Mesothelial cell of epicardium (in vitro differentiated cells): ENCODE measurements at regions not wholly inside any gene's neighbourhood (a gene's known extent, or its start where the extent isn't known, plus 50 kb on each side); places are given as distances from the start of the nearest gene placed in this dataset.

ENCODE experiments used
- DNase-seq, 2 experiments: peaks; one replicate each; pipeline ENCODE4 v3.0.0; 2021; ENCODE audit warnings: low spot score in 2 of 2; ENCODE audit not compliant: unreplicated experiment in 2 of 2
- H3K27ac Mint-ChIP-seq: 2 replicates; pipeline ENCODE4 v1.8.0; 2021; ENCODE audit warnings: mixed read lengths
- H3K27me3 Mint-ChIP-seq: 2 replicates; pipeline ENCODE4 v1.8.0; 2021; ENCODE audit warnings: low read depth, mixed read lengths
- H3K36me3 Mint-ChIP-seq: 2 replicates; pipeline ENCODE4 v1.8.0; 2021; ENCODE audit warnings: mixed read lengths
- H3K4me1 Mint-ChIP-seq: 2 replicates; pipeline ENCODE4 v1.8.0; 2021; ENCODE audit warnings: mixed read lengths
- H3K4me3 Mint-ChIP-seq: 2 replicates; pipeline ENCODE4 v1.8.0; 2021; ENCODE audit warnings: mild to moderate bottlenecking, moderate library complexity, mixed read lengths
- H3K9me3 Mint-ChIP-seq: 2 replicates; pipeline ENCODE4 v1.8.0; 2021; ENCODE audit warnings: mixed read lengths
- CTCF ChIP-seq: fragments of 200-600 bp; sonication (generic); IDR thresholded peaks from one replicate; pipeline ENCODE4 v1.5.0; 2021; ENCODE audit warnings: antibody characterized with exemption; ENCODE audit not compliant: unreplicated experiment

GRCh38 chr14:34094384-34094783 is 143.5 kb upstream of the EGLN3 start:
- H3K4me3 Mint-ChIP-seq, result no peak overlapping the region
- no peaks in the 10 kb centered on the region for H3K27me3 Mint-ChIP-seq
- no peaks in the 10 kb centered on the region for H3K36me3 Mint-ChIP-seq
- H3K27ac Mint-ChIP-seq, result no peak overlapping the region
- no peaks in the 10 kb centered on the region for H3K9me3 Mint-ChIP-seq
- DNase-seq, result no peak
- peaks cover 18% of the 10 kb centered on the region for H3K4me1 Mint-ChIP-seq
- TF ChIP-seq CTCF, result no peak

GRCh38 chr14:34093883-34094282 is 143.0 kb upstream of the EGLN3 start:
- Mint-ChIP-seq H3K9me3 (peaks cover 2% of the 10 kb centered on the region), H3K27ac (no peak overlapping the region), H3K36me3 (no peaks in the 10 kb centered on the region), H3K27me3 (no peaks in the 10 kb centered on the region), H3K4me1 (peaks cover 16% of the 10 kb centered on the region), H3K4me3 (no peak overlapping the region)
- DNase-seq, result no peak
- TF ChIP-seq CTCF, result no peak

GRCh38 chr14:34090451-34090850 is 139.6 kb upstream of the EGLN3 start:
- H3K9me3 Mint-ChIP-seq, result peaks cover 13% of the 10 kb centered on the region
- H3K4me3 Mint-ChIP-seq, result no peak overlapping the region
- peaks cover under 1% of the 10 kb centered on the region for H3K4me1 Mint-ChIP-seq
- no peak for DNase-seq
- H3K36me3 Mint-ChIP-seq, result peaks cover 3% of the 10 kb centered on the region
- no peak for TF ChIP-seq CTCF
- H3K27me3 Mint-ChIP-seq, result no peaks in the 10 kb centered on the region
- H3K27ac Mint-ChIP-seq, result no peak overlapping the region

- no peaks in the 10 kb centered on the region for H3K4me1 Mint-ChIP-seq
- no peak overlapping the region for H3K4me3 Mint-ChIP-seq
- H3K36me3 Mint-ChIP-seq, result peaks cover 3% of the 10 kb centered on the region
- H3K27ac Mint-ChIP-seq, result no peak overlapping the region
- H3K27me3 Mint-ChIP-seq, result no peaks in the 10 kb centered on the region
- no peak for TF ChIP-seq CTCF
- DNase-seq, result no peak
- peaks cover 13% of the 10 kb centered on the region for H3K9me3 Mint-ChIP-seq
Observed at GRCh38 chr14:34088914-34089313, 138.0 kb upstream of the EGLN3 start.

- Mint-ChIP-seq H3K27me3 (no peaks in the 10 kb centered on the region), H3K27ac (no peak overlapping the region), H3K9me3 (peaks cover 13% of the 10 kb centered on the region), H3K4me1 (peaks cover 3% of the 10 kb centered on the region), H3K4me3 (no peak overlapping the region), H3K36me3 (peaks cover 3% of the 10 kb centered on the region)
- TF ChIP-seq CTCF, result no peak
- DNase-seq, result no peak
Observed at GRCh38 chr14:34087571-34087970, 136.7 kb upstream of the EGLN3 start.

- Mint-ChIP-seq H3K36me3 (peaks cover 3% of the 10 kb centered on the region), H3K9me3 (peaks cover 13% of the 10 kb centered on the region), H3K27ac (no peak overlapping the region), H3K4me1 (peaks cover 15% of the 10 kb centered on the region), H3K27me3 (no peaks in the 10 kb centered on the region), H3K4me3 (no peak overlapping the region)
- no peak for TF ChIP-seq CTCF
- no peak for DNase-seq
Observed at GRCh38 chr14:34086223-34086757, 135.4 kb upstream of the EGLN3 start.
